Prostate gland (tissue), 2 donors: ENCODE measurements at regions not wholly inside any gene's neighbourhood (a gene's known extent, or its start where the extent isn't known, plus 50 kb on each side); places are given as distances from the start of the nearest gene placed in this dataset.

Experiments
- DNase-seq: peaks from one replicate; pipeline ENCODE4 v3.0.0-alpha.2; 2019; ENCODE audit warnings: low spot score
- H3K27ac ChIP-seq, 2 donors: fragments of 200-600 bp; sonication (generic); 2 replicates each; pipeline ENCODE4 v1.5.1; 2017 to 2019
- H3K27me3 ChIP-seq: fragments of 200-600 bp; sonication (generic); replicated peaks from 2 replicates; pipeline ENCODE4 v1.5.1; 2019; ENCODE audit not compliant: insufficient read depth
- H3K36me3 ChIP-seq, 2 donors: fragments of 200-600 bp; sonication (generic); 1 replicate in 1 of 2; 2 replicates in 1 of 2; pipeline versions ENCODE4 v1.5.1 to v1.8.1; 2017 to 2019
- H3K4me1 ChIP-seq: fragments of 200-600 bp; sonication (generic); replicated peaks from 2 replicates; pipeline ENCODE4 v1.5.1; 2019
- H3K4me3 ChIP-seq, 2 donors: fragments of 200-600 bp; sonication (generic); 2 replicates each; pipeline ENCODE4 v1.5.1; 2017 to 2019
- H3K9me3 ChIP-seq: fragments of 200-600 bp; sonication (generic); 2 replicates; pipeline ENCODE4 v1.5.1; 2017
- CTCF ChIP-seq, 4 experiments: fragments of 200-600 bp in 2 of 4; fragments of 450-650 bp in 2 of 4; sonication (generic) in 2 of 4; IDR thresholded peaks; 1 replicate in 3 of 4; 2 replicates in 1 of 4; pipeline ENCODE4 v1.5.1; 2016 to 2019; ENCODE audit warnings: antibody characterized with exemption in 4 of 4, mild to moderate bottlenecking in 2 of 4, moderate library complexity in 2 of 4
- POLR2A ChIP-seq: fragments of 450-650 bp; IDR thresholded peaks from one replicate; pipeline ENCODE4 v1.6.1; 2016; ENCODE audit warnings: antibody characterized with exemption, mild to moderate bottlenecking
- POLR2AphosphoS5 ChIP-seq: sonication (generic); formaldehyde crosslinking; IDR thresholded peaks from one replicate; pipeline ENCODE4 v1.6.1; 2017; ENCODE audit warnings: antibody characterized with exemption
- WGBS: methylation state at CpG from one replicate; pipeline ENCODE4 v1.1.5; 2018; 5-methylcytosine and 5-hydroxymethylcytosine counted together
- intact Hi-C: fragments of 100-400 bp; cut with DNase I; formaldehyde crosslinking; loops from one replicate; pipeline ENCODE4 v1.14.2; 2022

- TF ChIP-seq POLR2A (no peak), CTCF (IDR thresholded peaks at IDR 0.05) (no peak), POLR2AphosphoS5 (no peak)
Measured at GRCh38 chr4:81621490-81621889, 149.8 kb upstream of the RASGEF1B start.

GRCh38 chr4:81620442-81620841 is 148.7 kb upstream of the RASGEF1B start:
- intact Hi-C loops, result no loop called here
- 74% methylated on average over 1 of the region's 1 CpG for WGBS
- TF ChIP-seq POLR2A, result no peak
- TF ChIP-seq POLR2AphosphoS5, result no peak
- TF ChIP-seq CTCF (IDR thresholded peaks at IDR 0.05), result no peak
- Histone ChIP-seq H3K9me3 (no peaks in the 10 kb centered on the region), H3K27ac (no peak overlapping the region), H3K36me3 (no peaks in the 10 kb centered on the region), H3K4me1 (no peaks in the 10 kb centered on the region), H3K27me3 (no peaks in the 10 kb centered on the region), H3K4me3 (no peak overlapping the region)
- DNase-seq, result no peak

More at GRCh38 chr4:81621490-81621889, 149.8 kb upstream of the RASGEF1B start:
- H3K4me1 ChIP-seq, result no peaks in the 10 kb centered on the region
- H3K27me3 ChIP-seq, result no peaks in the 10 kb centered on the region
- intact Hi-C loops, result no loop called here
- H3K4me3 ChIP-seq, result no peak overlapping the region
- no peaks in the 10 kb centered on the region for H3K9me3 ChIP-seq
- DNase-seq, result no peak
- no peak overlapping the region for H3K27ac ChIP-seq
- no peaks in the 10 kb centered on the region for H3K36me3 ChIP-seq
- 49% methylated on average over 2 of the region's 2 CpGs for WGBS

- Histone ChIP-seq H3K27ac (no peak overlapping the region), H3K36me3 (no peaks in the 10 kb centered on the region), H3K9me3 (no peaks in the 10 kb centered on the region), H3K4me3 (no peak overlapping the region), H3K4me1 (no peaks in the 10 kb centered on the region), H3K27me3 (no peaks in the 10 kb centered on the region)
- TF ChIP-seq CTCF (IDR thresholded peaks at IDR 0.05), result no peak
- no peak for TF ChIP-seq POLR2A
- no peak for DNase-seq
- WGBS, result 90% methylated on average over 1 of the region's 1 CpG
- intact Hi-C loops, result no loop called here
Measured at GRCh38 chr4:81617545-81617944, 145.8 kb upstream of the RASGEF1B start.

- H3K4me1 ChIP-seq, result no peaks in the 10 kb centered on the region
- H3K27ac ChIP-seq, result no peak overlapping the region
- DNase-seq, result no peak
- H3K27me3 ChIP-seq, result no peaks in the 10 kb centered on the region
- intact Hi-C loops, result no loop called here
- H3K36me3 ChIP-seq, result no peaks in the 10 kb centered on the region
- no peak overlapping the region for H3K4me3 ChIP-seq
- WGBS, result 83% methylated on average over 3 of the region's 3 CpGs
- TF ChIP-seq POLR2A (no peak), POLR2AphosphoS5 (no peak), CTCF (IDR thresholded peaks at IDR 0.05) (no peak)
- H3K9me3 ChIP-seq, result no peaks in the 10 kb centered on the region
Measured at GRCh38 chr4:81611221-81611620, 139.5 kb upstream of the RASGEF1B start.

- no peak for DNase-seq
- no peaks in the 10 kb centered on the region for H3K9me3 ChIP-seq
- no peaks in the 10 kb centered on the region for H3K4me1 ChIP-seq
- intact Hi-C loops, result no loop called here
- no peaks in the 10 kb centered on the region for H3K27me3 ChIP-seq
- no peak overlapping the region for H3K27ac ChIP-seq
- WGBS, result 89% methylated on average over 2 of the region's 2 CpGs
- H3K4me3 ChIP-seq, result no peak overlapping the region
- TF ChIP-seq POLR2AphosphoS5 (no peak), POLR2A (no peak), CTCF (IDR thresholded peaks at IDR 0.05) (no peak)
- H3K36me3 ChIP-seq, result no peaks in the 10 kb centered on the region
Measured at GRCh38 chr4:81609844-81610243, 138.1 kb upstream of the RASGEF1B start.
